Lower leg skin (tissue), 3 donors: ENCODE measurements at regions not wholly inside any gene's neighbourhood (a gene's known extent, or its start where the extent isn't known, plus 50 kb on each side); places are given as distances from the start of the nearest gene placed in this dataset.

Experiments
- CTCF ChIP-seq, 3 donors: fragments of 450-650 bp; IDR thresholded peaks; one replicate each; pipeline ENCODE4 v1.5.1; 2016; ENCODE audit warnings: antibody characterized with exemption in 3 of 3, mild to moderate bottlenecking in 3 of 3, moderate library complexity in 2 of 3
- POLR2A ChIP-seq, 2 donors: fragments of 450-650 bp; IDR thresholded peaks; one replicate each; pipeline ENCODE4 v1.6.1; 2016 to 2017; ENCODE audit warnings: antibody characterized with exemption in 2 of 2, mild to moderate bottlenecking in 1 of 2, moderate library complexity in 1 of 2

- TF ChIP-seq CTCF (IDR thresholded peaks at IDR 0.05) (no peak), POLR2A (IDR thresholded peaks at IDR 0.05) (no peak)
Measured at GRCh38 chr5:10867389-10868303, 106.6 kb upstream of the DAP start.
